ENCODE measurements at regions not wholly inside any gene's neighbourhood (a gene's known extent, or its start where the extent isn't known, plus 50 kb on each side); places are given as distances from the start of the nearest gene placed in this dataset.
"Not testable (repeated sequence)": the region's sequence is repeated elsewhere in the genome, so short reads cannot be mapped to it uniquely, and the experiment has no call there.

DNA sequence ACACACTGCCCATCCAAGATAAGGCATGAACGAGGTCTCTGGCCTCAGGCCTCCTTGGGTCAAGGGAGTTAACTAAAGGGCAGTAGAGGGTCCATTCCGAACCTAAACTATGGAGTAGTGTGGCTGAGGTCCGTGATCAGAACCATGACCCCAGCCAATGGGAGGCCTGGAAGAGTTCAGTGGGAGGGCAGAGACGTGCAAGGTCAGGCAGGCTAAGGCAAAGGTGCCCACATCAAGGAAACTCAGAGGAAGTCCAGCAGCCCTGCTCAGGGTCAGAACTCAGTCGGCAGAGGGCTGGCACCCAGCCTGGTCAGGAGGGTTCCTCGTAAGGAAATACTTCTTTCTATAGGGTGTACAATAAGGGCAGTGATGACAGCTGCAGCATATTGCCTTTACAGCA is 152.2 kb downstream of the SOD2 start (continued):
- TF ChIP-seq, protein P1, sequence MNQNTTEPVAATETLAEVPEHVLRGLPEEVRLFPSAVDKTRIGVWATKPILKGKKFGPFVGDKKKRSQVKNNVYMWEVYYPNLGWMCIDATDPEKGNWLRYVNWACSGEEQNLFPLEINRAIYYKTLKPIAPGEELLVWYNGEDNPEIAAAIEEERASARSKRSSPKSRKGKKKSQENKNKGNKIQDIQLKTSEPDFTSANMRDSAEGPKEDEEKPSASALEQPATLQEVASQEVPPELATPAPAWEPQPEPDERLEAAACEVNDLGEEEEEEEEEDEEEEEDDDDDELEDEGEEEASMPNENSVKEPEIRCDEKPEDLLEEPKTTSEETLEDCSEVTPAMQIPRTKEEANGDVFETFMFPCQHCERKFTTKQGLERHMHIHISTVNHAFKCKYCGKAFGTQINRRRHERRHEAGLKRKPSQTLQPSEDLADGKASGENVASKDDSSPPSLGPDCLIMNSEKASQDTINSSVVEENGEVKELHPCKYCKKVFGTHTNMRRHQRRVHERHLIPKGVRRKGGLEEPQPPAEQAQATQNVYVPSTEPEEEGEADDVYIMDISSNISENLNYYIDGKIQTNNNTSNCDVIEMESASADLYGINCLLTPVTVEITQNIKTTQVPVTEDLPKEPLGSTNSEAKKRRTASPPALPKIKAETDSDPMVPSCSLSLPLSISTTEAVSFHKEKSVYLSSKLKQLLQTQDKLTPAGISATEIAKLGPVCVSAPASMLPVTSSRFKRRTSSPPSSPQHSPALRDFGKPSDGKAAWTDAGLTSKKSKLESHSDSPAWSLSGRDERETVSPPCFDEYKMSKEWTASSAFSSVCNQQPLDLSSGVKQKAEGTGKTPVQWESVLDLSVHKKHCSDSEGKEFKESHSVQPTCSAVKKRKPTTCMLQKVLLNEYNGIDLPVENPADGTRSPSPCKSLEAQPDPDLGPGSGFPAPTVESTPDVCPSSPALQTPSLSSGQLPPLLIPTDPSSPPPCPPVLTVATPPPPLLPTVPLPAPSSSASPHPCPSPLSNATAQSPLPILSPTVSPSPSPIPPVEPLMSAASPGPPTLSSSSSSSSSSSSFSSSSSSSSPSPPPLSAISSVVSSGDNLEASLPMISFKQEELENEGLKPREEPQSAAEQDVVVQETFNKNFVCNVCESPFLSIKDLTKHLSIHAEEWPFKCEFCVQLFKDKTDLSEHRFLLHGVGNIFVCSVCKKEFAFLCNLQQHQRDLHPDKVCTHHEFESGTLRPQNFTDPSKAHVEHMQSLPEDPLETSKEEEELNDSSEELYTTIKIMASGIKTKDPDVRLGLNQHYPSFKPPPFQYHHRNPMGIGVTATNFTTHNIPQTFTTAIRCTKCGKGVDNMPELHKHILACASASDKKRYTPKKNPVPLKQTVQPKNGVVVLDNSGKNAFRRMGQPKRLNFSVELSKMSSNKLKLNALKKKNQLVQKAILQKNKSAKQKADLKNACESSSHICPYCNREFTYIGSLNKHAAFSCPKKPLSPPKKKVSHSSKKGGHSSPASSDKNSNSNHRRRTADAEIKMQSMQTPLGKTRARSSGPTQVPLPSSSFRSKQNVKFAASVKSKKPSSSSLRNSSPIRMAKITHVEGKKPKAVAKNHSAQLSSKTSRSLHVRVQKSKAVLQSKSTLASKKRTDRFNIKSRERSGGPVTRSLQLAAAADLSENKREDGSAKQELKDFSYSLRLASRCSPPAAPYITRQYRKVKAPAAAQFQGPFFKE (tag by site-specific recombination; IDR thresholded peaks at IDR 0.05; ENCODE audit: borderline replicate concordance), result no peak
- TF ChIP-seq ZNF623 (tag by site-specific recombination; IDR thresholded peaks at IDR 0.05), result no peak

DNA sequence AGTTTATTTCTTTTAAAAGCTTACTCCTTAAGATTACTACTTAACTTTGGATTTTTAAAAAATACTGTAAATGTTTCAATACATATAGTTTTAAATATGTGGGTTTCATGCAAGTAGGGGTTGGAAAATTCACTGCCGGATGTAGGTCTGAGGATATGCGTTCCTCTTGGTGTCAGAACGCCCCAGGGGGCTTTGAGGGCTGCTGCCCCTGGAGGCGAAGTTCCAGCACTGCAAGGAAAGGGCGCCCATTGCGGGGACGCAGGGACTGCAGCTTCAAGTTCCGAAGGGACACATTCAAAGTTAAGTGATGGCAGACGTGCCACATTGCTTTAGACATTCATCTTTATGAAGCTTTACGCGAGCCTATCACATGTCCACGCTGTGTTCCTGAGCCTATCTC is 152.9 kb downstream of the SOD2 start:
- Histone ChIP-seq H3K4me1 (ENCODE audit: control insufficient read depth, insufficient read depth, low read length) (no peaks in the 10 kb centered on the region), H3K36me3 (ENCODE audit: control insufficient read depth in 2 of 2, insufficient read depth in 1 of 2, low read length in 2 of 2) (no peaks in the 10 kb centered on the region), H3K4me3 (ENCODE audit: low read depth, low read length) (no peak overlapping the region), H3K9me3 (ENCODE audit: control insufficient read depth, insufficient read depth, low read depth, low read length) (no peaks in the 10 kb centered on the region), H3K27ac (ENCODE audit: extremely low read depth, low read depth, low read length) (no peak overlapping the region)
- ChIA-PET CTCF (interaction anchor here (0.6 to 1.6 kb wide), 12 partner anchors 12 to 366 kb away, joined by 3 to 8 read pairs (median 3); no protein-coding TSS in a partner anchor), POLR2A (no interaction called here)
- TF ChIP-seq ZNF529 (tag by site-specific recombination; IDR thresholded peaks at IDR 0.05; ENCODE audit: insufficient replicate concordance) (no peak), ZNF10 (tag by site-specific recombination; IDR thresholded peaks at IDR 0.05) (no peak), MZF1 (tag by site-specific recombination; IDR thresholded peaks at IDR 0.05; ENCODE audit: borderline replicate concordance) (no peak), OSR2 (tag by site-specific recombination; IDR thresholded peaks at IDR 0.05) (no peak), ZNF501 (tag by site-specific recombination; IDR thresholded peaks at IDR 0.05) (no peak), ZNF544 (tag by site-specific recombination; IDR thresholded peaks at IDR 0.05) (no peak), KLF1 (tag by site-specific recombination; IDR thresholded peaks at IDR 0.05) (no peak)

DNA sequence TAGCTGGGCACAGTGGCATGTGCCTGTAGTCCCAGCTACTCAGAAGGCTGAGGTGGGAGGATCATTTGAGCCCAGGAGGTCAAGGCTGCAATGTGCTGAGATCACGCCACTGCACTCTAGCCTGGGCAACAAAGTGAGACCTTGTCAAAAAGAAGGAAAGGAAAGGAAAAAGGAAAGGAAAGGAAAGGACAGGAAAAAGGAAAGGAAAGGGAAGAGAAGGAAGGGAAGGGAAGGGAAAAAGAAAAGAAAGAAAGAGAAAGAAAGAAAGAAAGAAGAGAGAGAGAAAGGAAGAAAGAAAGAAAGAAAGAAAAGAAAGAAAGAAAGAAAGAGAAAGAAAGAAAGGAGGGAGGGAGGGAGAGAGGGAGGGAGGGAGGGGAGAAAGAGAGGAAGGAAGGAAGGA is 155.0 kb downstream of the SOD2 start:
- peak; percentile 70; the same call in 1 of the 2 replicates for TF ChIP-seq PRDM1 (tag by site-specific recombination; IDR thresholded peaks at IDR 0.05)
- POLR2A ChIA-PET; H3K36me3 ChIP-seq (ENCODE audit: control insufficient read depth in 2 of 2, insufficient read depth in 1 of 2, low read length in 2 of 2); H3K4me3 ChIP-seq (ENCODE audit: low read depth, low read length); H3K27ac ChIP-seq (ENCODE audit: extremely low read depth, low read depth, low read length); H3K4me1 ChIP-seq (ENCODE audit: control insufficient read depth, insufficient read depth, low read length); H3K9me3 ChIP-seq (ENCODE audit: control insufficient read depth, insufficient read depth, low read depth, low read length): not testable (repeated sequence)
- CTCF ChIA-PET, result interaction anchor here (0.6 kb wide), 1 partner anchor 184 kb away, joined by 5 read pairs; no protein-coding TSS in a partner anchor

DNA sequence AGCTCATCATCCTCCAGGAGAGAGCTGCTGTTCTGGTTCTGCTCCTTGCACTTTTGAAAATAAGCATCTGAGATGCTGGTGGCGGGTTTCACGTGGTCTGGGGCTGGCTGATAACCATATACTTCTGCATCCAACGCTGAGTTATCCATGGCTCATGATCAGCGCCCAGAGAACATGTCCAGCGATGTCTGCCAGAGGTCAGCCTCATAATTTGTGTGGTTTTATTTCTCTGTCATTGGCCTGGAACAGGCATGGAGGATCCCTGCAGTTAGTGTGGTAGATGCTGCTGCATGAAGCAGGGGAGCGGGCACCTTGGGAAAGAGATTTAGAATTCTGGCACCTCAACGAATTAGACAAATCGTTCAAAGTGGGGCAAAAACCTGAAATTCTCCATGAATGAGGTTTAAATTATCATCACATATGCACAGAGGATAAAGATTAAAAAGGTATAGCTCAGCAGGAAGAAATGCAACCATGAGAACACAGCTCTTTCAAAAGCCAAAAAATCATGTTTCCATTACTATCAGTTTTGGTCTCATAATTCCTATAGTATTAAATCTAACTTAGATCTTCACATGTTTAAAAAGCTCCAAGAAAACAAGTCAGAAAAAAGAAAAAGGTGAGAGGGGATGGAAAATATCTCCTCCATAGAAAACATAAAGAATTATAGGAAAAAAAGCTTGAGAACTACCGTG is 157.2 kb downstream of the SOD2 start:
- H3K4me1 ChIP-seq (ENCODE audit: control insufficient read depth, insufficient read depth, low read length), result no peaks in the 10 kb centered on the region
- ChIA-PET POLR2A (no interaction called here), CTCF (interaction anchor here (0.7 to 0.9 kb wide), 3 partner anchors 10 to 72 kb away, joined by 3 to 4 read pairs (median 3); no protein-coding TSS in a partner anchor)
- no peak overlapping the region for H3K27ac ChIP-seq (ENCODE audit: extremely low read depth, low read depth, low read length)
- H3K36me3 ChIP-seq (ENCODE audit: control insufficient read depth in 2 of 2, insufficient read depth in 1 of 2, low read length in 2 of 2), result no peaks in the 10 kb centered on the region
- no peak overlapping the region for H3K4me3 ChIP-seq (ENCODE audit: low read depth, low read length)
- no peaks in the 10 kb centered on the region for H3K9me3 ChIP-seq (ENCODE audit: control insufficient read depth, insufficient read depth, low read depth, low read length)
- no peak for TF ChIP-seq ZNF768 (tag by site-specific recombination; IDR thresholded peaks at IDR 0.05)
- TF ChIP-seq ZNF518A (tag by site-specific recombination; conservative IDR thresholded peaks at IDR 0.05; ENCODE audit: low read depth), result no peak
- TF ChIP-seq, protein P2, sequence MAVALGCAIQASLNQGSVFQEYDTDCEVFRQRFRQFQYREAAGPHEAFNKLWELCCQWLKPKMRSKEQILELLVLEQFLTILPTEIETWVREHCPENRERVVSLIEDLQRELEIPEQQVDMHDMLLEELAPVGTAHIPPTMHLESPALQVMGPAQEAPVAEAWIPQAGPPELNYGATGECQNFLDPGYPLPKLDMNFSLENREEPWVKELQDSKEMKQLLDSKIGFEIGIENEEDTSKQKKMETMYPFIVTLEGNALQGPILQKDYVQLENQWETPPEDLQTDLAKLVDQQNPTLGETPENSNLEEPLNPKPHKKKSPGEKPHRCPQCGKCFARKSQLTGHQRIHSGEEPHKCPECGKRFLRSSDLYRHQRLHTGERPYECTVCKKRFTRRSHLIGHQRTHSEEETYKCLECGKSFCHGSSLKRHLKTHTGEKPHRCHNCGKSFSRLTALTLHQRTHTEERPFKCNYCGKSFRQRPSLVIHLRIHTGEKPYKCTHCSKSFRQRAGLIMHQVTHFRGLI (tag by site-specific recombination; IDR thresholded peaks at IDR 0.05), result no peak
- TF ChIP-seq ZNF16 (tag by site-specific recombination; IDR thresholded peaks at IDR 0.05; ENCODE audit: low read depth), result no peak
- TF ChIP-seq, protein P3, sequence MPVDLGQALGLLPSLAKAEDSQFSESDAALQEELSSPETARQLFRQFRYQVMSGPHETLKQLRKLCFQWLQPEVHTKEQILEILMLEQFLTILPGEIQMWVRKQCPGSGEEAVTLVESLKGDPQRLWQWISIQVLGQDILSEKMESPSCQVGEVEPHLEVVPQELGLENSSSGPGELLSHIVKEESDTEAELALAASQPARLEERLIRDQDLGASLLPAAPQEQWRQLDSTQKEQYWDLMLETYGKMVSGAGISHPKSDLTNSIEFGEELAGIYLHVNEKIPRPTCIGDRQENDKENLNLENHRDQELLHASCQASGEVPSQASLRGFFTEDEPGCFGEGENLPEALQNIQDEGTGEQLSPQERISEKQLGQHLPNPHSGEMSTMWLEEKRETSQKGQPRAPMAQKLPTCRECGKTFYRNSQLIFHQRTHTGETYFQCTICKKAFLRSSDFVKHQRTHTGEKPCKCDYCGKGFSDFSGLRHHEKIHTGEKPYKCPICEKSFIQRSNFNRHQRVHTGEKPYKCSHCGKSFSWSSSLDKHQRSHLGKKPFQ (tag by site-specific recombination; IDR thresholded peaks at IDR 0.05), result no peak

Data from HEK293 (cell line).